HL-60 (cell line): ENCODE measurements at regions not wholly inside any gene's neighbourhood (a gene's known extent, or its start where the extent isn't known, plus 50 kb on each side); places are given as distances from the start of the nearest gene placed in this dataset.

ENCODE experiments used
- POLR2AphosphoS5 ChIP-seq: IDR thresholded peaks from 2 replicates; pipeline ENCODE4 v1.6.1; 2012; ENCODE audit warnings: low read depth
- TF ChIP-seq, protein P1 (sequence below): IDR thresholded peaks from one replicate; pipeline ENCODE4 v1.5.1; 2011; ENCODE audit warnings: low read length, control low read depth, inconsistent platforms; ENCODE audit not compliant: insufficient read depth
- TF ChIP-seq, protein P2 (sequence below): IDR thresholded peaks from 2 replicates; pipeline ENCODE4 v1.6.1; 2012; ENCODE audit warnings: low read depth; ENCODE audit not compliant: insufficient replicate concordance

DNA sequence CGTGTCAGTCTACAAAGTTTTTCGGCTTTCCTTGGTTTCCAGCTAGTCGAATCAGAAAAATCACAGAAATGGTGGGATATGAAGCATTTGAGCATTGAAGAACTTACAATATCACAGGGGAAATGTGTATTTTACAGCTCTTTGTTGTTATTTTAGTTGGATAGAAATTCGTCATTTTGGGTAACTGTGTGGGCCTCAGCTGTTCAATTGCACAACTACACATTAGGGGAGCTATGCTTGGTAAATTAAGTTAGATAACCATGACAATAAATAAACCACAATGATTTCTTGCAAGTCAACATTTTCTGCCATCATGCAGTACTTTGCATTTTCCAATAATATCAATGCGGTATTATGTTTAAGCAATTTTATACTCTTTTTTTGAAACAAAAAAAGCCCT lies 80.4 kb upstream of the ANK3 start:
- TF ChIP-seq, protein P1, sequence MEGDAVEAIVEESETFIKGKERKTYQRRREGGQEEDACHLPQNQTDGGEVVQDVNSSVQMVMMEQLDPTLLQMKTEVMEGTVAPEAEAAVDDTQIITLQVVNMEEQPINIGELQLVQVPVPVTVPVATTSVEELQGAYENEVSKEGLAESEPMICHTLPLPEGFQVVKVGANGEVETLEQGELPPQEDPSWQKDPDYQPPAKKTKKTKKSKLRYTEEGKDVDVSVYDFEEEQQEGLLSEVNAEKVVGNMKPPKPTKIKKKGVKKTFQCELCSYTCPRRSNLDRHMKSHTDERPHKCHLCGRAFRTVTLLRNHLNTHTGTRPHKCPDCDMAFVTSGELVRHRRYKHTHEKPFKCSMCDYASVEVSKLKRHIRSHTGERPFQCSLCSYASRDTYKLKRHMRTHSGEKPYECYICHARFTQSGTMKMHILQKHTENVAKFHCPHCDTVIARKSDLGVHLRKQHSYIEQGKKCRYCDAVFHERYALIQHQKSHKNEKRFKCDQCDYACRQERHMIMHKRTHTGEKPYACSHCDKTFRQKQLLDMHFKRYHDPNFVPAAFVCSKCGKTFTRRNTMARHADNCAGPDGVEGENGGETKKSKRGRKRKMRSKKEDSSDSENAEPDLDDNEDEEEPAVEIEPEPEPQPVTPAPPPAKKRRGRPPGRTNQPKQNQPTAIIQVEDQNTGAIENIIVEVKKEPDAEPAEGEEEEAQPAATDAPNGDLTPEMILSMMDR = no peak
- no peak for TF ChIP-seq POLR2AphosphoS5
- TF ChIP-seq, protein P2, sequence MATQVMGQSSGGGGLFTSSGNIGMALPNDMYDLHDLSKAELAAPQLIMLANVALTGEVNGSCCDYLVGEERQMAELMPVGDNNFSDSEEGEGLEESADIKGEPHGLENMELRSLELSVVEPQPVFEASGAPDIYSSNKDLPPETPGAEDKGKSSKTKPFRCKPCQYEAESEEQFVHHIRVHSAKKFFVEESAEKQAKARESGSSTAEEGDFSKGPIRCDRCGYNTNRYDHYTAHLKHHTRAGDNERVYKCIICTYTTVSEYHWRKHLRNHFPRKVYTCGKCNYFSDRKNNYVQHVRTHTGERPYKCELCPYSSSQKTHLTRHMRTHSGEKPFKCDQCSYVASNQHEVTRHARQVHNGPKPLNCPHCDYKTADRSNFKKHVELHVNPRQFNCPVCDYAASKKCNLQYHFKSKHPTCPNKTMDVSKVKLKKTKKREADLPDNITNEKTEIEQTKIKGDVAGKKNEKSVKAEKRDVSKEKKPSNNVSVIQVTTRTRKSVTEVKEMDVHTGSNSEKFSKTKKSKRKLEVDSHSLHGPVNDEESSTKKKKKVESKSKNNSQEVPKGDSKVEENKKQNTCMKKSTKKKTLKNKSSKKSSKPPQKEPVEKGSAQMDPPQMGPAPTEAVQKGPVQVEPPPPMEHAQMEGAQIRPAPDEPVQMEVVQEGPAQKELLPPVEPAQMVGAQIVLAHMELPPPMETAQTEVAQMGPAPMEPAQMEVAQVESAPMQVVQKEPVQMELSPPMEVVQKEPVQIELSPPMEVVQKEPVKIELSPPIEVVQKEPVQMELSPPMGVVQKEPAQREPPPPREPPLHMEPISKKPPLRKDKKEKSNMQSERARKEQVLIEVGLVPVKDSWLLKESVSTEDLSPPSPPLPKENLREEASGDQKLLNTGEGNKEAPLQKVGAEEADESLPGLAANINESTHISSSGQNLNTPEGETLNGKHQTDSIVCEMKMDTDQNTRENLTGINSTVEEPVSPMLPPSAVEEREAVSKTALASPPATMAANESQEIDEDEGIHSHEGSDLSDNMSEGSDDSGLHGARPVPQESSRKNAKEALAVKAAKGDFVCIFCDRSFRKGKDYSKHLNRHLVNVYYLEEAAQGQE = no peak
